Endothelial cell of umbilical vein (primary cell): ENCODE measurements at regions not wholly inside any gene's neighbourhood (a gene's known extent, or its start where the extent isn't known, plus 50 kb on each side); places are given as distances from the start of the nearest gene placed in this dataset.

Experiments used
- BruUV-seq: library from RNA; stranded (reverse); fragments of 400-500 nt; replicated peaks from 2 replicates; lab custom pipeline; 2021; lab: Mats Ljungman, UMichigan
- CTCF ChIA-PET: fragments of 300-600, 350-600 bp; sonication (Branson Sonifier 250); formaldehyde crosslinking; loops from one replicate; lab custom pipeline; 2021; ENCODE audit warnings: antibody characterized with exemption, inconsistent platforms; lab: Charles Lee
- POLR2A ChIA-PET: fragments of 300-600, 350-600 bp; sonication (Branson Sonifier 250); formaldehyde crosslinking; loops from one replicate; lab custom pipeline; 2021; ENCODE audit warnings: antibody characterized with exemption, inconsistent platforms; lab: Charles Lee
- DNase-seq: peaks from one replicate; pipeline ENCODE4 v3.0.0-alpha.2; 2011; ENCODE audit warnings: low read depth, low spot score
- FAIRE-seq: peaks from 2 replicates; lab custom pipeline; 2011; peaks lifted over from hg19 to GRCh38; lab: Jason Lieb, UNC
- H2AFZ ChIP-seq: 2 replicates; pipeline ENCODE4 v1.6.0; 2012; ENCODE audit warnings: low read depth, low read length, control low read depth, inconsistent platforms
- H3K27ac ChIP-seq: 2 replicates; pipeline ENCODE4 v1.5.1; 2011; ENCODE audit warnings: low read depth, mild to moderate bottlenecking, control low read depth, low read length, moderate library complexity; ENCODE audit not compliant: insufficient read depth
- H3K27me3 ChIP-seq, 2 experiments: 2 replicates each; pipeline versions ENCODE4 v1.6.0 to v1.6.1; 2011; ENCODE audit warnings: low read length in 2 of 2, mixed read lengths in 1 of 2; ENCODE audit not compliant: control insufficient read depth in 2 of 2, insufficient read depth in 2 of 2
- H3K36me3 ChIP-seq, 2 experiments: 2 replicates in 1 of 2; 3 replicates in 1 of 2; pipeline ENCODE4 v1.5.1; 2011; ENCODE audit warnings: low read length in 2 of 2, mild to moderate bottlenecking in 1 of 2, moderate library complexity in 1 of 2; ENCODE audit not compliant: control insufficient read depth in 2 of 2, insufficient read depth in 2 of 2; ENCODE audit errors: extremely low read depth in 1 of 2
- H3K4me1 ChIP-seq: 3 replicates; pipeline ENCODE4 v1.5.1; 2011; ENCODE audit warnings: mild to moderate bottlenecking, low read length; ENCODE audit not compliant: control insufficient read depth, insufficient read depth; ENCODE audit errors: extremely low read depth
- H3K4me2 ChIP-seq: 2 replicates; pipeline ENCODE4 v1.6.1; 2011; ENCODE audit warnings: low read length, control low read depth, mixed read lengths; ENCODE audit not compliant: insufficient read depth
- H3K4me3 ChIP-seq, 3 experiments: fragments of 200-600 bp in 1 of 3; sonication (generic), shearing (Covaris generic) in 1 of 3; replicated peaks in 1 of 3; 2 replicates each; pipeline ENCODE4 v1.5.1; 2011 to 2016; ENCODE audit warnings: control low read depth in 3 of 3, low read length in 3 of 3, mild to moderate bottlenecking in 2 of 3, inconsistent platforms in 1 of 3, low read depth in 1 of 3, moderate library complexity in 1 of 3; ENCODE audit not compliant: insufficient read depth in 1 of 3
- H3K79me2 ChIP-seq: 2 replicates; pipeline ENCODE4 v1.6.0; 2012; ENCODE audit warnings: low read length, inconsistent platforms; ENCODE audit not compliant: control insufficient read depth, insufficient read depth
- H3K9ac ChIP-seq: replicated peaks from 2 replicates; pipeline ENCODE3; 2011; ENCODE audit warnings: low read length, control low read depth; ENCODE audit not compliant: insufficient read depth; ENCODE audit errors: extremely low read depth
- H3K9me1 ChIP-seq: replicated peaks from 3 replicates; pipeline ENCODE4 v1.6.0; 2011; ENCODE audit warnings: mild to moderate bottlenecking, low read length; ENCODE audit not compliant: control insufficient read depth, insufficient read depth; ENCODE audit errors: extremely low read depth
- H3K9me3 ChIP-seq: replicated peaks from 2 replicates; pipeline ENCODE4 v1.5.1; 2012; ENCODE audit warnings: low read length, inconsistent platforms; ENCODE audit not compliant: control insufficient read depth, insufficient read depth
- H4K20me1 ChIP-seq: replicated peaks from 2 replicates; pipeline ENCODE3; 2011; ENCODE audit warnings: mild to moderate bottlenecking, low read length; ENCODE audit not compliant: control insufficient read depth, insufficient read depth; ENCODE audit errors: extremely low read depth
- EZH2 ChIP-seq: IDR thresholded peaks from 2 replicates; pipeline ENCODE4 v1.6.1; 2012; ENCODE audit warnings: borderline replicate concordance, low read depth, mild to moderate bottlenecking, moderate library complexity, low read length, inconsistent platforms; ENCODE audit not compliant: severe bottlenecking
- FOS ChIP-seq: IDR thresholded peaks from 2 replicates; pipeline ENCODE4 v1.6.1; 2011; ENCODE audit warnings: mild to moderate bottlenecking, low read length, moderate library complexity, borderline replicate concordance; ENCODE audit not compliant: insufficient read depth
- GATA2 ChIP-seq: IDR thresholded peaks from 2 replicates; pipeline ENCODE4 v1.7.0; 2011; ENCODE audit warnings: low read depth, mild to moderate bottlenecking, moderate library complexity, mixed read lengths, low read length; ENCODE audit not compliant: insufficient read length, insufficient read depth
- JUN ChIP-seq: IDR thresholded peaks from 2 replicates; pipeline ENCODE4 v1.6.1; 2011; ENCODE audit warnings: borderline replicate concordance, low read depth; ENCODE audit not compliant: insufficient read length, insufficient read depth
- MAX ChIP-seq: IDR thresholded peaks from 2 replicates; pipeline ENCODE4 v1.6.1; 2011; ENCODE audit not compliant: insufficient read depth, insufficient read length
- MYC ChIP-seq: IDR thresholded peaks from one replicate; pipeline ENCODE4 v1.6.1; 2011; ENCODE audit warnings: mild to moderate bottlenecking, low read depth, low read length
- POLR2A ChIP-seq: IDR thresholded peaks from 2 replicates; pipeline ENCODE4 v1.6.1; 2012; ENCODE audit warnings: low read depth, mild to moderate bottlenecking, control low read depth, low read length
- POLR2AphosphoS5 ChIP-seq: IDR thresholded peaks from 2 replicates; pipeline ENCODE4 v1.6.1; 2012; ENCODE audit warnings: low read depth, mild to moderate bottlenecking, control low read depth, low read length, moderate library complexity; ENCODE audit not compliant: insufficient read depth
- dilution Hi-C: fragments of 300-500 bp; cut with MboI; formaldehyde crosslinking; loops from one replicate; pipeline ENCODE4 v1.15.0; 2019; ENCODE audit warnings: low sequenced_read_pairs; ENCODE audit not compliant: extremely low pct_ligation_motif_present
- intact Hi-C: fragments of 100-400 bp; cut with micrococcal nuclease; formaldehyde crosslinking; loops from one replicate; pipeline ENCODE4 v1.10.0; 2022
- TF ChIP-seq, protein P1 (sequence below), 2 donors: IDR thresholded peaks; 1 replicate in 1 of 2; 2 replicates in 1 of 2; pipeline ENCODE4 v1.5.1; 2011; ENCODE audit warnings: low read length in 2 of 2, mild to moderate bottlenecking in 2 of 2, moderate library complexity in 2 of 2, control low read depth in 1 of 2, inconsistent platforms in 1 of 2, low read depth in 1 of 2; ENCODE audit not compliant: insufficient read depth in 1 of 2; ENCODE audit errors: extremely low read depth in 1 of 2

DNA sequence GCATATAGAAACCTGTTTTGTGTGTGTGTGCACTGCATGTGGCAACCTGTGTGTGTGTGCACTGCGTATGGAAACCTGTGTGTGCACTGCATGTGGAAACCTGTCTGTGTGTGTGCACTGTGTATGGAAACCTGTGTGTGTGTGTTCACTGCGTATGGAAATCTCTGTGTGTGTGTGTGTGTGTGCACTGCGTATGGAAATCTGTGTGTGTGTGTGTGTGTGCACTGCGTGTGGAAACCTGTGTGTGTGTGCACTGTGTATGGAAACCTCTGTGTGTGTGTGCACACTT is 72.2 kb upstream of the CCND1 start:
- Histone ChIP-seq H3K9me1 (no peaks in the 10 kb centered on the region), H4K20me1 (no peaks in the 10 kb centered on the region), H3K4me3 (no peak overlapping the region), H3K9me3 (no peaks in the 10 kb centered on the region), H3K4me2 (no peak overlapping the region), H3K27me3 (no peaks in the 10 kb centered on the region), H3K9ac (no peak overlapping the region), H3K27ac (no peak overlapping the region), H3K79me2 (no peaks in the 10 kb centered on the region), H3K36me3 (no peaks in the 10 kb centered on the region), H2AFZ (no peak overlapping the region), H3K4me1 (peaks cover 6% of the 10 kb centered on the region)
- DNase-seq (no peak), FAIRE-seq (no peak)
- ChIA-PET POLR2A (no interaction called here), CTCF (no interaction called here)
- intact Hi-C loops, result no loop called here
- TF ChIP-seq MAX (no peak), POLR2A (no peak), POLR2AphosphoS5 (no peak), JUN (no peak), MYC (no peak), GATA2 (no peak), EZH2 (no peak), FOS (no peak)
- TF ChIP-seq, protein P1, sequence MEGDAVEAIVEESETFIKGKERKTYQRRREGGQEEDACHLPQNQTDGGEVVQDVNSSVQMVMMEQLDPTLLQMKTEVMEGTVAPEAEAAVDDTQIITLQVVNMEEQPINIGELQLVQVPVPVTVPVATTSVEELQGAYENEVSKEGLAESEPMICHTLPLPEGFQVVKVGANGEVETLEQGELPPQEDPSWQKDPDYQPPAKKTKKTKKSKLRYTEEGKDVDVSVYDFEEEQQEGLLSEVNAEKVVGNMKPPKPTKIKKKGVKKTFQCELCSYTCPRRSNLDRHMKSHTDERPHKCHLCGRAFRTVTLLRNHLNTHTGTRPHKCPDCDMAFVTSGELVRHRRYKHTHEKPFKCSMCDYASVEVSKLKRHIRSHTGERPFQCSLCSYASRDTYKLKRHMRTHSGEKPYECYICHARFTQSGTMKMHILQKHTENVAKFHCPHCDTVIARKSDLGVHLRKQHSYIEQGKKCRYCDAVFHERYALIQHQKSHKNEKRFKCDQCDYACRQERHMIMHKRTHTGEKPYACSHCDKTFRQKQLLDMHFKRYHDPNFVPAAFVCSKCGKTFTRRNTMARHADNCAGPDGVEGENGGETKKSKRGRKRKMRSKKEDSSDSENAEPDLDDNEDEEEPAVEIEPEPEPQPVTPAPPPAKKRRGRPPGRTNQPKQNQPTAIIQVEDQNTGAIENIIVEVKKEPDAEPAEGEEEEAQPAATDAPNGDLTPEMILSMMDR (IDR thresholded peaks at IDR 0.05; ENCODE audit: extremely low read depth in 1 of 2, insufficient read depth in 1 of 2, low read depth in 1 of 2, low read length in 2 of 2), result no peak
- no TSS peak for BruUV-seq
- dilution Hi-C loops, result no loop called here
